SU-DHL-6 (cell line): ENCODE measurements at regions not wholly inside any gene's neighbourhood (a gene's known extent, or its start where the extent isn't known, plus 50 kb on each side); places are given as distances from the start of the nearest gene placed in this dataset.

Source experiments
- H2AFZ ChIP-seq: fragments of 200-600 bp; sonication (generic); 2 replicates; pipeline ENCODE4 v1.6.1; 2014; ENCODE audit warnings: low read depth, mild to moderate bottlenecking, moderate library complexity, mixed read lengths, antibody characterized with exemption, low read length; ENCODE audit not compliant: severe bottlenecking
- H3F3A ChIP-seq: fragments of 200-600 bp; shearing (Covaris generic); 2 replicates; pipeline ENCODE4 v1.6.0; 2016; ENCODE audit warnings: antibody characterized with exemption, mild to moderate bottlenecking; ENCODE audit not compliant: insufficient read depth
- H3K27ac ChIP-seq: fragments of 200-600 bp; sonication (generic); 2 replicates; pipeline ENCODE4 v1.5.1; 2016; ENCODE audit warnings: low read depth, mild to moderate bottlenecking, low read length, moderate library complexity, mixed read lengths
- H3K27me3 ChIP-seq: fragments of 200-600 bp; sonication (generic), shearing (Covaris generic); 2 replicates; pipeline ENCODE4 v1.6.0; 2014; ENCODE audit warnings: mild to moderate bottlenecking, low read length
- H3K36me3 ChIP-seq: fragments of 200-600 bp; sonication (generic); 2 replicates; pipeline ENCODE4 v1.6.1; 2014; ENCODE audit warnings: mild to moderate bottlenecking, low read length, mixed read lengths
- H3K4me2 ChIP-seq: fragments of 300-600, 200-600 bp; shearing (Covaris generic), sonication (generic); 2 replicates; pipeline ENCODE4 v1.6.0; 2014; ENCODE audit warnings: low read length, low read depth, mild to moderate bottlenecking; ENCODE audit not compliant: poor library complexity, severe bottlenecking
- H3K4me3 ChIP-seq: fragments of 200-600 bp; sonication (generic); 2 replicates; pipeline ENCODE4 v1.5.1; 2014; ENCODE audit warnings: antibody characterized with exemption, low read length, mild to moderate bottlenecking, mixed read lengths; ENCODE audit not compliant: insufficient read depth, poor library complexity, severe bottlenecking
- H3K79me2 ChIP-seq: fragments of 200-600 bp; sonication (generic); 2 replicates; pipeline ENCODE4 v1.6.1; 2014; ENCODE audit warnings: mild to moderate bottlenecking, low read length, moderate library complexity; ENCODE audit not compliant: insufficient read depth
- H3K9ac ChIP-seq: fragments of 200-600 bp; sonication (generic); 2 replicates; pipeline ENCODE4 v1.7.0; 2014; ENCODE audit warnings: mild to moderate bottlenecking, low read length
- H3K9me2 ChIP-seq: fragments of 200-600 bp; sonication (generic); replicated peaks from 2 replicates; pipeline ENCODE4 v1.6.1; 2014; ENCODE audit warnings: low read length; ENCODE audit not compliant: insufficient read depth
- H3K9me3 ChIP-seq: fragments of 200-600 bp; sonication (generic); 2 replicates; pipeline ENCODE4 v1.6.1; 2014; ENCODE audit warnings: low read length, mixed read lengths; ENCODE audit not compliant: insufficient read depth
- H4K20me1 ChIP-seq: fragments of 200-600 bp; sonication (generic); 2 replicates; pipeline ENCODE4 v1.6.1; 2014; ENCODE audit warnings: low read depth, mild to moderate bottlenecking, antibody characterized with exemption, low read length, moderate library complexity, mixed read lengths
- CTCF ChIP-seq: fragments of 200-600 bp; sonication (generic); IDR thresholded peaks from one replicate; pipeline ENCODE4 v1.5.1; 2017; ENCODE audit warnings: antibody characterized with exemption, mild to moderate bottlenecking, low read length, moderate library complexity; ENCODE audit not compliant: insufficient read depth, poor library complexity, severe bottlenecking
- EZH2phosphoT487 ChIP-seq: fragments of 200-600 bp; sonication (generic), shearing (Covaris generic); conservative IDR thresholded peaks from 2 replicates; pipeline ENCODE4 v1.6.1; 2018; ENCODE audit warnings: mild to moderate bottlenecking, antibody characterized with exemption, low read length, moderate library complexity, mixed read lengths

GRCh38 chr2:145918951-145919350 is 1399.0 kb upstream of the ZEB2 start:
- H3K79me2 ChIP-seq = no peaks in the 10 kb centered on the region
- no peak overlapping the region for H3K27ac ChIP-seq
- no peaks in the 10 kb centered on the region for H3K36me3 ChIP-seq
- TF ChIP-seq CTCF (no peak), EZH2phosphoT487 (no peak)
- no peaks in the 10 kb centered on the region for H3F3A ChIP-seq
- no peak overlapping the region for H2AFZ ChIP-seq
- H3K4me3 ChIP-seq = no peak overlapping the region
- no peaks in the 10 kb centered on the region for H3K27me3 ChIP-seq
- H3K4me2 ChIP-seq = no peak overlapping the region
- no peak overlapping the region for H3K9ac ChIP-seq
- no peaks in the 10 kb centered on the region for H3K9me3 ChIP-seq
- H4K20me1 ChIP-seq = no peaks in the 10 kb centered on the region
- H3K9me2 ChIP-seq = no peaks in the 10 kb centered on the region

- H3F3A ChIP-seq = no peaks in the 10 kb centered on the region
- H3K9me2 ChIP-seq = no peaks in the 10 kb centered on the region
- no peak overlapping the region for H3K4me3 ChIP-seq
- TF ChIP-seq CTCF (no peak), EZH2phosphoT487 (no peak)
- no peaks in the 10 kb centered on the region for H3K36me3 ChIP-seq
- no peaks in the 10 kb centered on the region for H3K9me3 ChIP-seq
- H4K20me1 ChIP-seq = no peaks in the 10 kb centered on the region
- H3K79me2 ChIP-seq = no peaks in the 10 kb centered on the region
- H2AFZ ChIP-seq = no peak overlapping the region
- no peaks in the 10 kb centered on the region for H3K27me3 ChIP-seq
- H3K27ac ChIP-seq = no peak overlapping the region
- H3K9ac ChIP-seq = no peak overlapping the region
- no peak overlapping the region for H3K4me2 ChIP-seq
Measured at GRCh38 chr2:145916799-145917198, 1396.9 kb upstream of the ZEB2 start.

- Histone ChIP-seq H4K20me1 (no peaks in the 10 kb centered on the region), H3K27me3 (no peaks in the 10 kb centered on the region), H3K9ac (no peak overlapping the region), H3F3A (no peaks in the 10 kb centered on the region), H3K9me2 (no peaks in the 10 kb centered on the region), H3K4me2 (no peak overlapping the region), H3K27ac (no peak overlapping the region), H3K4me3 (no peak overlapping the region), H3K9me3 (no peaks in the 10 kb centered on the region), H3K79me2 (no peaks in the 10 kb centered on the region), H3K36me3 (no peaks in the 10 kb centered on the region), H2AFZ (no peak overlapping the region)
- TF ChIP-seq CTCF (no peak), EZH2phosphoT487 (no peak)
Measured at GRCh38 chr2:145914716-145915115, 1394.8 kb upstream of the ZEB2 start.

GRCh38 chr2:145910416-145910815 is 1390.5 kb upstream of the ZEB2 start:
- Histone ChIP-seq H3F3A (no peaks in the 10 kb centered on the region), H3K27me3 (no peaks in the 10 kb centered on the region), H3K36me3 (no peaks in the 10 kb centered on the region), H3K79me2 (no peaks in the 10 kb centered on the region), H3K4me2 (no peak overlapping the region), H3K9me2 (no peaks in the 10 kb centered on the region), H2AFZ (no peak overlapping the region), H3K4me3 (no peak overlapping the region), H3K27ac (no peak overlapping the region), H3K9ac (no peak overlapping the region), H4K20me1 (no peaks in the 10 kb centered on the region), H3K9me3 (no peaks in the 10 kb centered on the region)
- no peak for TF ChIP-seq EZH2phosphoT487
- no peak for TF ChIP-seq CTCF
